Erythroblast (primary cell): ENCODE measurements at regions not wholly inside any gene's neighbourhood (a gene's known extent, or its start where the extent isn't known, plus 50 kb on each side); places are given as distances from the start of the nearest gene placed in this dataset.

ENCODE experiments used
- GATA1 ChIP-seq: IDR thresholded peaks from 2 replicates; pipeline ENCODE4 v1.6.1; 2011; ENCODE audit warnings: low read depth, mild to moderate bottlenecking, control low read depth, low read length, moderate library complexity
- POLR2A ChIP-seq: IDR thresholded peaks from 2 replicates; pipeline ENCODE4 v1.6.1; 2011; ENCODE audit warnings: mild to moderate bottlenecking, low read length

DNA sequence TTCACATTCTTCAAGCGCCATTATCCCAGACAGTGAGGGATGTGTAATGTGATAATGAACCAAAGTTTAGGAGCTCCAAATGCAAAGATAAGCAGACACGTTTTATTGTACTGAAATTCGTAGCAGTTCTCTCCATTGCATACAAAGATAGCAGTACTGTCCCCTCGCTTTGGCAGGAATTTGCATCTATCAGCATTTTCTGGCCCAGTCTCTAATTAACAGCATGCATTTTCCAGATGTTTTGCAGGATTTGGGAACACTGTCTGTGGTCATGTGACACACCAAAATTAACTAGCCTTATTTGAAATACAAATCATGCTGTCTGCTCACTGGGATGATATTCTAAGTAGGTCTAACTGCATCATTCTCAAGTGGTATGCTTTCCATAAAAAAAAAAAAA lies 235.9 kb upstream of the TRPM3 start:
- TF ChIP-seq POLR2A (no peak), GATA1 (no peak)
